Keratinocyte (primary cell): ENCODE measurements at regions not wholly inside any gene's neighbourhood (a gene's known extent, or its start where the extent isn't known, plus 50 kb on each side); places are given as distances from the start of the nearest gene placed in this dataset.
A peak's percentile ranks its signal among the peaks of the same experiment; 100 is the strongest.

Source experiments
- DNase-seq: peaks from one replicate; pipeline ENCODE4 v3.0.0-alpha.2; 2011; ENCODE audit warnings: low read depth, missing footprints, low spot score
- FAIRE-seq: peaks from 2 replicates; lab custom pipeline; 2011; peaks lifted over from hg19 to GRCh38; lab: Jason Lieb, UNC
- H2AFZ ChIP-seq: 2 replicates; pipeline ENCODE4 v1.6.0; 2012; ENCODE audit warnings: low read length, control low read depth, inconsistent platforms; ENCODE audit not compliant: control insufficient read depth
- H3K27ac ChIP-seq: 2 replicates; pipeline ENCODE4 v1.5.1; 2011; ENCODE audit warnings: low read length; ENCODE audit not compliant: control insufficient read depth, insufficient read depth
- H3K27me3 ChIP-seq: 3 replicates; pipeline ENCODE4 v1.6.0; 2011; ENCODE audit warnings: low read length; ENCODE audit not compliant: control insufficient read depth, insufficient read depth; ENCODE audit errors: extremely low read depth
- H3K36me3 ChIP-seq, 2 experiments: 2 replicates in 1 of 2; 3 replicates in 1 of 2; pipeline ENCODE4 v1.5.1; 2011; ENCODE audit warnings: low read length in 2 of 2, mild to moderate bottlenecking in 1 of 2; ENCODE audit not compliant: control insufficient read depth in 2 of 2, insufficient read depth in 2 of 2; ENCODE audit errors: extremely low read depth in 1 of 2
- H3K4me1 ChIP-seq: 3 replicates; pipeline ENCODE4 v1.5.1; 2011; ENCODE audit warnings: low read length; ENCODE audit not compliant: control insufficient read depth, insufficient read depth; ENCODE audit errors: extremely low read depth
- H3K4me2 ChIP-seq: 3 replicates; pipeline ENCODE4 v1.6.0; 2011; ENCODE audit warnings: low read depth, low read length; ENCODE audit not compliant: control insufficient read depth, insufficient read depth; ENCODE audit errors: extremely low read depth
- H3K4me3 ChIP-seq, 3 experiments: fragments of 200-600 bp in 1 of 3; sonication (generic) in 1 of 3; 2 replicates in 2 of 3; 3 replicates in 1 of 3; pipeline ENCODE4 v1.5.1; 2011 to 2016; ENCODE audit warnings: low read length in 3 of 3, mild to moderate bottlenecking in 3 of 3, control low read depth in 2 of 3, inconsistent platforms in 1 of 3, low read depth in 1 of 3, mixed read lengths in 1 of 3, mixed run types in 1 of 3, moderate library complexity in 1 of 3; ENCODE audit not compliant: control insufficient read depth in 2 of 3, insufficient read depth in 2 of 3; ENCODE audit errors: extremely low read depth in 1 of 3
- H3K79me2 ChIP-seq: 2 replicates; pipeline ENCODE4 v1.6.0; 2012; ENCODE audit warnings: low read length; ENCODE audit not compliant: control insufficient read depth, insufficient read depth
- H3K9ac ChIP-seq: 3 replicates; pipeline ENCODE4 v1.6.0; 2011; ENCODE audit warnings: low read length; ENCODE audit not compliant: control insufficient read depth, insufficient read depth; ENCODE audit errors: extremely low read depth
- H3K9me1 ChIP-seq: 3 replicates; pipeline ENCODE4 v1.6.0; 2011; ENCODE audit warnings: low read length; ENCODE audit not compliant: control insufficient read depth, insufficient read depth; ENCODE audit errors: extremely low read depth
- H3K9me3 ChIP-seq: 2 replicates; pipeline ENCODE4 v1.5.1; 2012; ENCODE audit warnings: low read depth, low read length; ENCODE audit not compliant: control insufficient read depth
- H4K20me1 ChIP-seq: 3 replicates; pipeline ENCODE4 v1.6.0; 2011; ENCODE audit warnings: low read length; ENCODE audit not compliant: control insufficient read depth, insufficient read depth; ENCODE audit errors: extremely low read depth
- CTCF ChIP-seq, 3 experiments: IDR thresholded peaks in 1 of 3; conservative IDR thresholded peaks in 1 of 3; optimal IDR thresholded peaks in 1 of 3; 2 replicates in 2 of 3; 3 replicates in 1 of 3; pipeline versions ENCODE3 to v1.5.1; 2011; ENCODE audit warnings: low read length in 3 of 3, mild to moderate bottlenecking in 3 of 3, moderate library complexity in 2 of 3, control low read depth in 1 of 3, inconsistent platforms in 1 of 3; ENCODE audit not compliant: insufficient read depth in 2 of 3; ENCODE audit errors: extremely low read depth in 1 of 3
- EZH2 ChIP-seq: IDR thresholded peaks from one replicate; pipeline ENCODE4 v1.6.1; 2012; ENCODE audit warnings: inconsistent platforms, mild to moderate bottlenecking, low read length, moderate library complexity
- dilution Hi-C: fragments of 300-500 bp; cut with MboI; formaldehyde crosslinking; loops from one replicate; pipeline ENCODE4 v1.7.0; 2020; ENCODE audit warnings: low sequenced_read_pairs; ENCODE audit not compliant: extremely low pct_ligation_motif_present

GRCh38 chrX:80285131-80285773 is 135.0 kb upstream of the TENT5D start:
- Histone ChIP-seq H3K79me2 (no peaks in the 10 kb centered on the region), H3K9ac (no peak overlapping the region), H3K4me3 (no peak overlapping the region), H3K4me2 (no peak overlapping the region), H3K36me3 (no peaks in the 10 kb centered on the region), H3K4me1 (no peaks in the 10 kb centered on the region), H3K9me1 (no peaks in the 10 kb centered on the region), H3K9me3 (no peaks in the 10 kb centered on the region), H4K20me1 (no peaks in the 10 kb centered on the region), H3K27ac (no peak overlapping the region), H2AFZ (no peak overlapping the region), H3K27me3 (no peaks in the 10 kb centered on the region)
- dilution Hi-C loops, result no loop called here
- DNase-seq (no peak), FAIRE-seq (no peak)
- TF ChIP-seq EZH2, result no peak
- TF ChIP-seq CTCF (optimal IDR thresholded peaks at IDR 0.05 in 1 of 3, IDR thresholded peaks at IDR 0.05 in 1 of 3, conservative IDR thresholded peaks at IDR 0.05 in 1 of 3; ENCODE audit: extremely low read depth in 1 of 3, insufficient read depth in 2 of 3, low read length in 3 of 3), result peak; percentile 65 to 73 (median 66)

GRCh38 chrX:80290834-80291233 is 129.4 kb upstream of the TENT5D start:
- H3K4me2 ChIP-seq, result no peak overlapping the region
- no peaks in the 10 kb centered on the region for H3K36me3 ChIP-seq
- no peaks in the 10 kb centered on the region for H3K79me2 ChIP-seq
- H3K9ac ChIP-seq, result no peak overlapping the region
- no peak overlapping the region for H3K4me3 ChIP-seq
- H2AFZ ChIP-seq, result no peak overlapping the region
- no peaks in the 10 kb centered on the region for H3K4me1 ChIP-seq
- no peak for DNase-seq
- no peaks in the 10 kb centered on the region for H3K9me1 ChIP-seq
- H3K27ac ChIP-seq, result no peak overlapping the region
- no peaks in the 10 kb centered on the region for H3K27me3 ChIP-seq
- no peaks in the 10 kb centered on the region for H3K9me3 ChIP-seq
- TF ChIP-seq EZH2 (no peak), CTCF (optimal IDR thresholded peaks at IDR 0.05 in 1 of 3, IDR thresholded peaks at IDR 0.05 in 1 of 3, conservative IDR thresholded peaks at IDR 0.05 in 1 of 3; ENCODE audit: extremely low read depth in 1 of 3, insufficient read depth in 2 of 3, low read length in 3 of 3) (no peak)
- dilution Hi-C loops, result no loop called here
- FAIRE-seq, result no peak
- H4K20me1 ChIP-seq, result no peaks in the 10 kb centered on the region
